MM.1S (cell line): ENCODE measurements at regions not wholly inside any gene's neighbourhood (a gene's known extent, or its start where the extent isn't known, plus 50 kb on each side); places are given as distances from the start of the nearest gene placed in this dataset.
"Not testable (repeated sequence)": the region's sequence is repeated elsewhere in the genome, so short reads cannot be mapped to it uniquely, and the experiment has no call there.

Experiments
- DNase-seq: peaks from one replicate; pipeline ENCODE4 v3.0.0-alpha.2; 2015
- H2AFZ ChIP-seq: fragments of 300-600 bp; sonication (generic); 2 replicates; pipeline ENCODE4 v1.6.0; 2016; ENCODE audit warnings: antibody characterized with exemption, low read length
- H3F3A ChIP-seq: fragments of 300-600 bp; sonication (generic); 2 replicates; pipeline ENCODE4 v1.6.1; 2016; ENCODE audit warnings: mild to moderate bottlenecking, antibody characterized with exemption, low read length, moderate library complexity, mixed read lengths; ENCODE audit not compliant: insufficient read depth
- H3K27ac ChIP-seq: fragments of 300-600 bp; sonication (generic); 2 replicates; pipeline ENCODE4 v1.5.1; 2016; ENCODE audit warnings: mild to moderate bottlenecking, low read length
- H3K27me3 ChIP-seq: fragments of 300-600 bp; sonication (generic); replicated peaks from 2 replicates; pipeline ENCODE4 v1.6.0; 2016; ENCODE audit warnings: low read length; ENCODE audit not compliant: insufficient read depth
- H3K36me3 ChIP-seq: fragments of 300-600 bp; sonication (generic); replicated peaks from 2 replicates; pipeline ENCODE4 v1.6.1; 2016; ENCODE audit warnings: mild to moderate bottlenecking, low read length, mixed read lengths; ENCODE audit not compliant: insufficient read depth
- H3K4me1 ChIP-seq: fragments of 300-600 bp; sonication (generic); 2 replicates; pipeline ENCODE4 v1.6.1; 2016; ENCODE audit warnings: low read length, mixed read lengths
- H3K4me2 ChIP-seq: fragments of 300-600 bp; sonication (generic); 2 replicates; pipeline ENCODE4 v1.6.0; 2016; ENCODE audit warnings: low read depth, low read length
- H3K4me3 ChIP-seq: fragments of 300-600 bp; sonication (generic); 2 replicates; pipeline ENCODE4 v1.5.1; 2016; ENCODE audit warnings: low read length, mixed read lengths
- H3K79me2 ChIP-seq: fragments of 300-600 bp; sonication (generic); 2 replicates; pipeline ENCODE4 v1.6.1; 2016; ENCODE audit warnings: mixed run types, low read length, mixed read lengths
- H3K9ac ChIP-seq: fragments of 300-600 bp; sonication (generic); 2 replicates; pipeline ENCODE4 v1.6.1; 2016; ENCODE audit warnings: low read length, mixed read lengths
- H3K9me2 ChIP-seq: fragments of 300-600 bp; sonication (generic); replicated peaks from 2 replicates; pipeline ENCODE4 v1.6.1; 2016; ENCODE audit warnings: mild to moderate bottlenecking, low read length, mixed read lengths; ENCODE audit not compliant: insufficient read depth
- H3K9me3 ChIP-seq: fragments of 300-600 bp; sonication (generic); replicated peaks from 2 replicates; pipeline ENCODE4 v1.6.1; 2016; ENCODE audit warnings: mild to moderate bottlenecking, low read length, mixed read lengths; ENCODE audit not compliant: insufficient read depth
- H4K20me1 ChIP-seq: fragments of 300-600 bp; sonication (generic); 2 replicates; pipeline ENCODE4 v1.6.1; 2016; ENCODE audit warnings: mild to moderate bottlenecking, low read length, moderate library complexity, mixed read lengths; ENCODE audit not compliant: insufficient read depth
- EZH2 ChIP-seq: fragments of 300-600 bp; sonication (generic); optimal IDR thresholded peaks from 2 replicates; pipeline ENCODE3; 2017; ENCODE audit warnings: low read depth, mild to moderate bottlenecking, antibody characterized with exemption, low read length, mixed read lengths
- EZH2phosphoT487 ChIP-seq: fragments of 300-600 bp; sonication (generic); IDR thresholded peaks from 2 replicates; pipeline ENCODE4 v1.6.1; 2018; ENCODE audit warnings: antibody characterized with exemption, low read length
- TF ChIP-seq, protein P1 (sequence below): fragments of 300-600 bp; sonication (generic); IDR thresholded peaks from 2 replicates; pipeline ENCODE4 v1.5.1; 2016; ENCODE audit warnings: antibody characterized with exemption, low read length, mixed read lengths

DNA sequence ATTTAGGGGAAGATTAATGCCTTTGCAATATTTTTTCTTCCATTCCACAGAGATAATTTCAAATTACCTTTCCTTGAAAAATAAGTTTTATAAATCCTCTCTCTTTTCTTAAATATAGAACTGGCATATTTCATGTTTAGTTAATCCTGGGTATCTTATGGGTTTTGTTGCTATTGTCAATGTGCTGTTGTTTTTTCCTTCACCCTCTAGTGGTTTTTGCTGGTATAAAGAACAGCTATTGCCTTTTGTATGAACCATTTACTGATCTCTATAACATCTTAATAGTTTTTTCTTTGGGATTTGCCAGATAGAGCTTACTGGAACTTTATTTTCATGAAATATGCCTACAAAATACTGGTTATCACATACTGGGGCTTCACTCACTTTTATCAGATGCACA is 359.6 kb upstream of the DPPA4 start:
- no peak overlapping the region for H2AFZ ChIP-seq
- DNase-seq: no peak
- no peaks in the 10 kb centered on the region for H3K79me2 ChIP-seq

DNA sequence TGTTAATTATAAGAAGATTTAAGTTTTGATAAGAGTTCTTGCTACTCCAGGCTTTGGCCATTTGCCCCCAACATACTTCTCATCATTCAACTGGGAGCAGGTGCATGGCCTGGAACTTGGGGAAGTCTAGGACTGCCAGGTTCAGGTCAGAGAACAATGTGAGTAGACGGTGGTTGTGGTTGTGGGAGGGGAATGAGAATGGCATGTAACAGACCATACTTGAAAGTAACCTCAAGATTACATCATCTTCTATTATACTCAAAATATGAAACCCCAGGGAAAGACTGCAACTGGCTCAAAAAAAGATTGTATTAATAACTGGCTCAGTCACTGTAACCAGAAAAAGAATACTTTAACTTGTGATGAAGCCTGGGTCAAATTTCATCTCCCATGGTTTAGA is 364.9 kb upstream of the DPPA4 start:
- Histone ChIP-seq H4K20me1 (no peaks in the 10 kb centered on the region), H3K4me1 (peaks cover 16% of the 10 kb centered on the region), H3K9me2 (no peaks in the 10 kb centered on the region), H3K79me2 (no peaks in the 10 kb centered on the region), H2AFZ (no peak overlapping the region), H3K36me3 (no peaks in the 10 kb centered on the region), H3K27me3 (no peaks in the 10 kb centered on the region), H3K4me3 (no peak overlapping the region), H3K9ac (no peak overlapping the region), H3K27ac (no peak overlapping the region), H3K4me2 (no peak overlapping the region), H3F3A (peaks cover 12% of the 10 kb centered on the region; the same call in 1 of the 2 replicates), H3K9me3 (no peaks in the 10 kb centered on the region)
- no peak for TF ChIP-seq EZH2phosphoT487
- TF ChIP-seq EZH2: no peak
- TF ChIP-seq, protein P1, sequence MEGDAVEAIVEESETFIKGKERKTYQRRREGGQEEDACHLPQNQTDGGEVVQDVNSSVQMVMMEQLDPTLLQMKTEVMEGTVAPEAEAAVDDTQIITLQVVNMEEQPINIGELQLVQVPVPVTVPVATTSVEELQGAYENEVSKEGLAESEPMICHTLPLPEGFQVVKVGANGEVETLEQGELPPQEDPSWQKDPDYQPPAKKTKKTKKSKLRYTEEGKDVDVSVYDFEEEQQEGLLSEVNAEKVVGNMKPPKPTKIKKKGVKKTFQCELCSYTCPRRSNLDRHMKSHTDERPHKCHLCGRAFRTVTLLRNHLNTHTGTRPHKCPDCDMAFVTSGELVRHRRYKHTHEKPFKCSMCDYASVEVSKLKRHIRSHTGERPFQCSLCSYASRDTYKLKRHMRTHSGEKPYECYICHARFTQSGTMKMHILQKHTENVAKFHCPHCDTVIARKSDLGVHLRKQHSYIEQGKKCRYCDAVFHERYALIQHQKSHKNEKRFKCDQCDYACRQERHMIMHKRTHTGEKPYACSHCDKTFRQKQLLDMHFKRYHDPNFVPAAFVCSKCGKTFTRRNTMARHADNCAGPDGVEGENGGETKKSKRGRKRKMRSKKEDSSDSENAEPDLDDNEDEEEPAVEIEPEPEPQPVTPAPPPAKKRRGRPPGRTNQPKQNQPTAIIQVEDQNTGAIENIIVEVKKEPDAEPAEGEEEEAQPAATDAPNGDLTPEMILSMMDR: no peak
- DNase-seq: peak; percentile 84

More for the DNA sequence above, 359.6 kb upstream of the DPPA4 start:
- Histone ChIP-seq H3K27me3 (no peaks in the 10 kb centered on the region), H3K9me3 (no peaks in the 10 kb centered on the region), H3K36me3 (no peaks in the 10 kb centered on the region), H4K20me1 (no peaks in the 10 kb centered on the region), H3K4me1 (peaks cover 4% of the 10 kb centered on the region; the same call in 1 of the 2 replicates), H3K27ac (no peak overlapping the region), H3K9ac (no peak overlapping the region), H3F3A (0 out of 2 replicates have a peak, but pooled peaks cover 3% of the 10 kb centered on the region), H3K9me2 (no peaks in the 10 kb centered on the region), H3K4me3 (no peak overlapping the region), H3K4me2 (no peak overlapping the region)
- TF ChIP-seq EZH2phosphoT487: no peak
- no peak for TF ChIP-seq EZH2
- TF ChIP-seq, protein P1: no peak

DNA sequence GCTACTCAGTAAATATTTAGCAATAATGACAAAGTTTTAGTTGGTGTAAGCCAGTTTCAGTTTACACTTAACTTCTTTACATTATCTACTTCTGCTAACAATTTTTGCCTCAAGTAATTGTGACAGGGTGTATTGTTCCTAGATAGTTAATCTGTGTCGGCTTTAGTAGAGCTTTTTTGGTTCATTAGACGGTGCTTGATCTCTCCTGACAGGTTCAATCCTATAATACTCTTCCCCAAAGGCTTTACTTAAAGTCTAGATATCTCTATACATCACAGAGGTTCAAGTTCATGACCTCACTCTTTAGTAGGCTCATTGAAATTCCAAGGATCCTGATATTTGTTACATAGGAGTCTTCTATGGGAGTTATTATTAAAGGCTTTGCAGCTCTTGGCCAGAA is 365.6 kb upstream of the DPPA4 start:
- TF ChIP-seq, protein P1: no peak
- TF ChIP-seq EZH2phosphoT487 (no peak), EZH2 (no peak)
- Histone ChIP-seq H3K9me3 (no peaks in the 10 kb centered on the region), H3K4me1 (peaks cover 16% of the 10 kb centered on the region), H3K36me3 (no peaks in the 10 kb centered on the region), H3K4me2 (no peak overlapping the region), H3K27me3 (no peaks in the 10 kb centered on the region), H3K4me3 (no peak overlapping the region), H4K20me1 (no peaks in the 10 kb centered on the region), H3K79me2 (no peaks in the 10 kb centered on the region), H3F3A (peaks cover 12% of the 10 kb centered on the region; the same call in 1 of the 2 replicates), H3K9ac (no peak overlapping the region), H3K27ac (no peak overlapping the region), H2AFZ (no peak overlapping the region), H3K9me2 (no peaks in the 10 kb centered on the region)
- DNase-seq: no peak

DNA sequence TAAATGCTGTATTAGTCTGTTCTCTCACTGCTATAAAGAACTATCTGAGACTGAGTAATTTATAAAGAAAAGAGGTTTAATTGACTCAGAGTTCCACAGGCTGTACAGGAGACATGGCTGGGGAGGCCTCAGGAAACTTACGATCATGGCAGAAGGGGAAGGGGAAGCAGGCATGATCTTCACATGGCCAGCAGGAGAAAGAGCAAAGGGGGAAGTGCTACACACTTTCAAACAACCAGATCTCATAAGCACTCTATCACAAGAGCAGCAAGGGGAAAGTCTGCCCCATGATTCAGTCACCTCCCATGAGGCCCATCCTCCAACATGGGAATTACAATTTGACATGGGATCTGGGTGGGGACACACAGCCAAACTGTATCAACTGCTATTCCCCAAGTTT is 367.8 kb upstream of the DPPA4 start:
- H3F3A ChIP-seq: peaks cover 12% of the 10 kb centered on the region; the same call in 1 of the 2 replicates
- H3K27me3 ChIP-seq, H3K9me2 ChIP-seq, H3K79me2 ChIP-seq, DNase-seq, H3K9me3 ChIP-seq, H3K4me3 ChIP-seq, H3K36me3 ChIP-seq, H4K20me1 ChIP-seq, H2AFZ ChIP-seq, H3K27ac ChIP-seq, H3K4me2 ChIP-seq, H3K9ac ChIP-seq: not testable (repeated sequence)
- peaks cover 16% of the 10 kb centered on the region for H3K4me1 ChIP-seq
